ENCODE measurements at regions not wholly inside any gene's neighbourhood (a gene's known extent, or its start where the extent isn't known, plus 50 kb on each side); places are given as distances from the start of the nearest gene placed in this dataset.

DNA sequence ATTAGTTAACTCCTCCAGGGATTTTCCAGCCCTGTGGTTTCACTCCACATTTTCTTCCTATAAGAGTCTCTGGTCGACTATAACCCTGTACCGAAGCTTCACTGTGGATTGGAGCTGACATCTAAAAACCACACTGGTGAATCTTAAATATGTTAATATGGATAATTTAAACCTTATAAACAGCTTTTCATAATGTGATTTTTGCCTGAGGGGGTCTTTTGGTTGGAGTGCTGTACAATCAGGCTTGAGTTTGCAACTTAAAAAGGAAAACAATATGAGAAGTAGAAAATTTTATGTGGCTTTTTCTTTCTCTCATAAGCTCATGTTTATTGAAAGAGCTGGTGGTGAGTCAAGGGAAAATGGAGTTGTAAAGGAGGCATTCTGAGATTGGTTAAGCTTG is 313.7 kb downstream of the VPS13C start:
- no peak for DNase-seq (ENCODE audit: low spot score)

DNA sequence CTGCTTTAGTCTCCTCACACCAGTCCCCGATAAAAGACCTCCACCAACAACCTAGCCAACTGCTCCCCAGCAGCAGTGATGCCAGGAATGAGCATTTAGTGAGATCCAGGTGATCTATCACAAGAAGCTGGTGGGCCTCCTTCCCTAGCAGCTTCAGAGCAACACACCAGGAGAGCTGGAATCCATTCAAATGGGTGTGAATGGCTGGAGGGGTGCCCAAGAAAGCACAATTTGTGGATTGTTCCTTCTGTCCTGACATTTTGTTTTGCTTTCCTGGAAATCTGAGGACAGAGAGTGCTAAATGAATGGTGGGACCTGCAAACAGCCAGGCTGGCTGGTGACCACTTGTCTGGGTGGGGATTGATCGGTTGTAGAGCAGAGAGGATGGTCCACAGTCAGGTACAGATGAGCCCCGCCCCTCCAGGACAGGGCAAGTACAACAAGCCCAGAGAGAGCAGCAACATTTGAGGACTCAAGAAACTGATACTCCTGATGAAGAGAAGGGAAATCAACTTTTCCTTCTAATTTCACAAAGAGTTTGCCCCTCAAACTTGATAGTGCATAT is 316.8 kb downstream of the VPS13C start:
- in situ Hi-C loops (cut with HindIII; ENCODE audit: low sequenced_read_pairs): no loop called here
- no peak for DNase-seq (ENCODE audit: low spot score)

More for the DNA sequence above, 313.7 kb downstream of the VPS13C start:
- in situ Hi-C loops (cut with HindIII; ENCODE audit: low sequenced_read_pairs): no loop called here

DNA sequence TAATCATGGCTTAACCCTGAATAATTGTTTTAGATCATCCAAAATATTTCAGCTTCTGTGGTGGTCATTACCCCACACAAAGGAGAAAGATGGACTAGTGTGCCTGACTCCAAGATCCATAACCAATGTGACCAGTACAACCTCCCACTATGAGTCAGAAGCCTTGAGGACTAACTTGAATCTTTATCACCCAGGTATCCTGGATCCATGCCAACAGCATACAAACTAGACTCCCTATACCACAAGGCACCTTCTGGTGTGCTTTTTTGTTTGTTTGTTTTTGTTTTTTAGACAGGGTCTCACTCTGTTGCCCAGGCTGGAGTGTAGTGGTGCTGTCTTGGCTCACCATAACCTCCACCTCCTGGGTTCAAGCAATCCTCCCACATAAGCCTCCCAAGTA is 317.7 kb downstream of the VPS13C start:
- no peak for DNase-seq (ENCODE audit: low spot score)
- in situ Hi-C loops (cut with HindIII; ENCODE audit: low sequenced_read_pairs): no loop called here

DNA sequence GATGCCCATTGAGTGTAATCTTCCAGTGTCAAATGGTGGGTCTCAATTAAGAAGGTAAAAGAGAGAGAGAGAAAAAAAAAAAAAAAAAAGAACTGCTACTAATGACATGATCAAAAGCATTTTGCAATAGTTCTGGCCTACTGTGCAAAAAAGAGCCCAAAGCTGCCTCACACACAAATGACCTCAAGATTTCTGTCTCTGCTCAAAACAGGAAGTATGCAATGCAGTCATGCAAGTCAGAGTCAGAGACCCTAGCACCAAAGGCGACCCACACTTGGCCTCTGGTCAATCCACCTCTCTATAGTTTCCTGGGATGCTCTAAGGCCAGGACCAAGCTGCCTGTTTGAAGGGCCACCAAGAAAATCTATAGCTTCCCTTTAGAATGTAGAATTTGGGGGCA is 323.5 kb downstream of the VPS13C start:
- in situ Hi-C loops (cut with HindIII; ENCODE audit: low sequenced_read_pairs): no loop called here
- no peak for DNase-seq (ENCODE audit: low spot score)

DNA sequence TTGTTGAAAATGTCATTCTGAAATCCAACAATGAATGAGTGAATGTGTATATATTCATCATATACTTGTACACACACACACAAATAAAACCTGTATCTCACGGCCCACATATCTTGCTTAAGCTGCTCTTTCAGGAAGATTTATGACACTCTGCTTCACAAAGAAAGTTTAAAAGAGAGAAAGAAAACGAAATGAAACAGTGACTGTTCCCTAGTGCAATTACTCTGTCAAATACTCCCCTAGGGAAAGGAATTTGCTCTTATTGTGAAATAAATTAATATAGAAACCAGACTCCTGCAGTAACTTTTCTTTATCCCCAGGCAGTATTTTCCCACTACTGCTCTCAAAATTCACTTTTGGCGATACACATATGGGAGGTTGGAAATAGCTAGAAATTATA is 329.1 kb downstream of the VPS13C start:
- DNase-seq (ENCODE audit: low spot score): no peak
- in situ Hi-C loops (cut with HindIII; ENCODE audit: low sequenced_read_pairs): no loop called here

DNA sequence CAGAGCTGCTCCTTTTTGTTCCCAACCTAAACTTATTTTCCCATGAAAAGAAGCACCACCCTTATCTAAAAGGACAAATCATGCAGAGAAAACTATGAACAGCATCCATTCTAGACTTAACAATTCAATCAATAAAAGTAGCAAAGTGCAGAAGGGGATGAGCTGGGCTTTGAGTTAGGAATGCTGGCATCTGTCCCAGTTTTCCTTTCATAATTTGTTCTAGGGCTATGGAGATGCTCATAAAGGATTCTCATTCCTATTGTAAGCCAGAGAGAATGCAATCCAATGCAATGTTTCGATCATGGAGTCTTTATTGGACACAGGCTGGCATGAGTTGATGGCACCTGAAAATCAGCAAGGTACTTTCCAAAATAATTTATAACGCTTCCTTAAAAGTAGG is 330.6 kb downstream of the VPS13C start:
- no peak for DNase-seq (ENCODE audit: low spot score)
- in situ Hi-C loops (cut with HindIII; ENCODE audit: low sequenced_read_pairs): no loop called here

DNA sequence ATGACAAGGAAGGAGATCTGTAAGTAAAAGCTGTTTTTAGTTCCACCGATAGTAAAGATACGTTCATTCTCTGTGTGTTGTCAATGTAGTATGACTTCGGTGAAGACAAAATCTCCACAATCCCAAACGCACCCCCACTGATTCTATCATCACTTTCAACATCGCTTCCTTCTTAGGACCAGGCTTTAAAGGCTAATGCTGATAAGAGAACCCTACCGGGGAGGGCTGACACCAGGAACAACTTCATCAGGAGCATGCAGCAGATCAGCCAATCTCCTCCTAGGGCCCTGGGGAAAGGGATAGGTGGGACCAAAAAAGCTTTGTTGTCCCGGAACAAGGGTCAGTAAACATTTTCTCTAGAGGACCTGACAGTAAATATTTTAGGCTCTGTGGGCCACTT is 334.1 kb downstream of the VPS13C start:
- in situ Hi-C loops (cut with HindIII; ENCODE audit: low sequenced_read_pairs): no loop called here
- no peak for DNase-seq (ENCODE audit: low spot score)

DNA sequence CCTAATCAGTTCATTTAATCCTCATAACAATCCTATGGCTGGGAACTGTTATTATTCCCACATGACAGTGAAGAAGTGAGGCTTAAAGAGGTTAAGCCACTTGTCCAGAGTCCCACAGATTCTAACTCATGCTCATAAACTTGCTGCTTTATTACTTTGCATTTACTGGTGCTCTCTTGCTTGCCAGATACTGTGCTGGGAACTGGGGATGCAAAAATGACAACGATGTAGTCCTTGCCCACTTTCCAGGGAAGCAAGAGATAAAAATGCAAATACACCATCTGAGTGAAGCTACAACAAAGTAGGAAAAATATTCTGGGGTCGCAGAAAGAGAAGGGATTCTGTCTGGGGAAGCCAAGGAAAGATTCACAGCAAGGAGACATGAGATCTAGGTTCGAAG is 335.0 kb downstream of the VPS13C start:
- in situ Hi-C loops (cut with HindIII; ENCODE audit: low sequenced_read_pairs): no loop called here
- no peak for DNase-seq (ENCODE audit: low spot score)

DNA sequence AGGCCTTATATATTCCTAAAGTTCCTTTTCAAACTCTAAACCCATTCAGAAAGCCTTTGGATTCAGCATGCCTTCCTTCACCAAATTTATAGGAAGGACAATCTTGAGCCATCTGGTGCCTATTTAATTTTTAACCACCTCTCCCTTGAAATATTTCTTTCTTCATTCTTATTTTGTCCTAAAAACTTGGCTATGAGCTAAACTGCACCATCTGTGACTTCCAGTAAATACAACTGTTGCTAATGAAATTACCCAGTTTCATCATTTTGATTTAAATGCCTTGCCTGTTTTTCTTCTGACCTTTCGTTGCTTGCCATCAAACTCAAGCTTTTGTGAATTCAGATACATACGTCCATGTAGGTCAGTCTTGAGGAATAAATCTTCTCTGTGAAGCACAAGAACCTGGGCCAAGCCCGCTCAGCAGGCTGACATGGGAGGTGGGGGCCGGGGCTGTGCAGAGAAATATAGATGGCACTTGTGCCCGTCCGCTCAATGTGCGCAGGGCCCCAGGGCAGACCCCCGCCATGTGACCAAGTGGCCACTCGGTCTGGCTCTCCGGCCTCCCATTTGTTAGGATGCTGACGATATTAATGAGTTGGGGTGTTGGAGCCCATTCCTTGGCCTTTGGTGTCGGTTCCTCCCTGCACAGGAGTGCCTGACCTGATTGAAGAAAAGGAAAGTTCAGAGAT is 335.9 kb downstream of the VPS13C start:
- peak; percentile 12 for DNase-seq (ENCODE audit: low spot score)
- in situ Hi-C loops (cut with HindIII; ENCODE audit: low sequenced_read_pairs): no loop called here

DNA sequence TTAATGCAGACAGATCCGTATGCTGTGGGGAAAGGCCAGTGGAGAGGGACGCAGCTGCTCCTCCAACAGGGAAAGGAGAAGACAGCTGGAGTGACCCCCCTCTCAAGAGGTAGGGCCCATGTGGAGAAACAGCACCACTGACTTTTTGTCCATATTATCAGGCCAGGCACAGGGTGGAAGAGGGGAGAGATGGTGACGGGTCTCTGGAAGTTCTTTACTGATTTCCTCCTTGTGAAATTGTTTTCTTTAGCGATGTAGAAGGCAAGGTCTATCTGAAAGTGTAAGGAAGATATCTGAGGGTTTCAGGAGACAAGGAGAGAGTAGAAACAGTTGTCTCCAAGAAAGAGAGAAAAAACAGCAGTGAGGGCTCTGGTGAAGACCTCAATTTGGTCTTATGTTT is 338.8 kb downstream of the VPS13C start:
- DNase-seq (ENCODE audit: low spot score): no peak
- in situ Hi-C loops (cut with HindIII; ENCODE audit: low sequenced_read_pairs): no loop called here

DNA sequence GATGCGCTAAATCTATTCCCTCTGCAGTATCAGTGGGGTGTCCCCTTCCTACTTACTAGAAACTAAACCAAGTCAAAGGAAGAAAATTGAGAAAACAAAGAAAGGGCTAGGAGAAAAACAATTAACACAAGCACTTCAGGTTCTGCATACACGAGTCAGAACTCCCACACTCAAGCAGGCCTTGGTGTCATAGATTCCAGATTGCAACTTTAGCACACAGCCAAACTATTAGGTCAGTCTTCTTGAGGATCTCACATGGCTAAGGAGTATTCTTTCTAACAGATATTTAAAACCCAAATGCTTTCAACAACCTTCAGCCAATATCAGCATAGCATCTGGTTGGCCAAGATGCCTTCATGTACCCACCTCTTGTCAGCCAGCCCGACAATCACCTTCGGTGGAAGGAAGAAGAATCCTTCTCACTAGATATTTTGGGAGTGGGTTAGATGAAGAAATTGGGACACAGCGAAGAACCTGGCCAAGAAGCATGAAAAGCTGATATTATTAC is 340.0 kb downstream of the VPS13C start:
- DNase-seq (ENCODE audit: low spot score): no peak
- in situ Hi-C loops (cut with HindIII; ENCODE audit: low sequenced_read_pairs): no loop called here

DNA sequence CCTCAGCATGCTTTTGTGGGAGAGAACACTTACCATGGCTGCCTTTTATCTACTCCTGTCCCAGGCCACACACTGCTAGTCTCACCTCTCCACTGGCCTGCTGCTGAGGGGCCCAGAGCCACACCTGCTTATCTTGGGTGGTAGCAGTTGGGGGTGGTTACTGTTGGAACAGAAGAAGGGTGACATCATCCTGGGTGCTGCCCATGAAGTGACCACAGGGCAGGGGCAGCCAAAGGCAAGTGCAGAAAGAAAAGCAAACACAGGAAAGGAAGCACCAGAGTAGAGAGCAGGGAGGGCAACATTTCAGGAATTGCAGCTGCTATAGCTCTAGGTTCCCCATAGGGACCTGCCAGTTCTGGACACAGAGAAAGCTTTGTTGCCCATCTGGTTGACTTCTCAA is 345.2 kb downstream of the VPS13C start:
- no peak for DNase-seq (ENCODE audit: low spot score)
- in situ Hi-C loops (cut with HindIII; ENCODE audit: low sequenced_read_pairs): no loop called here

DNA sequence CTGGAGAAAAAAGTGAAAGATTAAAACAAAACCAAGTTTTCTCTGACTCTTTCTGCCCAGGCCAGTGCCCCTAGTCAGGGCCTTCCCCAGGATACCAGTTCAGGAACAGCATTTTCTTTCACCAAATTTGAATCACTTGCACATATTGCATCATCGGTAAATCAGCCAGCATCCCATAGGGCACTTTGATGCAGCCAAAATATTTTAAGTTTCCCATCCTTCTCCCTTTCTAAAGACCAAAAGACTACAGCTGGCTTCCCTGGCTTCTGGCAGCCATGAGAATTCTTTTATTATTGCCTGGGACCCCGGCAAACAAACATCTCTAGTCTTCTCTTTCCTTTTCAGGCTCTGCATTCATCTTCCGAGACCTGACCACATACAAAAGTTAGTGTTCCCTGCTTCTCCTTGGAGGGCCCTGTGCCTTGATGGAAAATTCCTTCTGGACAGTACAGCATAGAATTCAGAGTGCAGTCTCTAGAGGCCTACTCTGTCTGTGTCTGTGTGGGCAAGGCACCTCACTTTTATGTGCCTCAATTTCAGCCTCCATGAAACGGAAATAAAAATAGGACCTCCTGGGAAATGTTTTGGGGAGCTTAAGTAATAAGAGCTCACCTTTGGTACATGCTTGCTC is 348.0 kb downstream of the VPS13C start:
- in situ Hi-C loops (cut with HindIII; ENCODE audit: low sequenced_read_pairs): no loop called here

DNA sequence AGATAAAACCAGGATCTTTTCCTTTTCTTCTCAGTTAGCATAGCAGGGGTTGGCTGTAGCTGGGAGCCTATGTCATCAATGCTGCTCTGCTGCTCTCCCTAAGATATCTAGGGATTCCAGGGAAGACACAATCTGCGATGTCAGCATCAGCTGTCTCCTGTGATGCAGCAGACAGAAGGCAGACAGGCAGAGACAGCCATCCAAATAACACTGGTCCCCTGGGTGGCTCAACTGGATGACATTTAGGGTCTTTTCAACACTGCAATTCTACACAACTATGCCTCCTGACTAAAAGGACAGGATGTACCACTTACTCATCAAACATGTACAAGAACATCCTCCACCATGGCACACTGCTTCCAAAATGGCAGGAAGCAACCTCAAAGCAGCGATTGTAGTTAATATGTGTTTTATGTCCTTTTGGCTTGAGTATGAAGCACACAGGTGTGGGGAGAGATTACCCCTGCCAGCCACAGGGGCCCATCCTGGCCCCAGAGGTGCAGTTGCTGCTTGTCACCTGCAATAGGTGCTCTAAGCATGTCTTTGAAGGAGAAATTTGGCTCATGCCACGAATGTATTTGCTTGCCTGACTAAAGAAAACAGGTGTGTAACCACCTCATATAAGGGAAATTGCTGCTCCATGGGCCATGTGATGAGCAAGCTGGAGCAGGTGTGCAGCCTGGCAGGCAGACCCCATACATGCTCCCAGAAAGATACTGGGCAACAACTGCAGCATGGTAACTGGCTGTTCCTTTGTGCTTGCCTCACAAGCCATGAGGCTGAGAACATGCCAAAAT is 357.8 kb downstream of the VPS13C start:
- in situ Hi-C loops (cut with HindIII; ENCODE audit: low sequenced_read_pairs): no loop called here
- no peak for DNase-seq (ENCODE audit: low spot score)

More for the DNA sequence above, 348.0 kb downstream of the VPS13C start:
- DNase-seq (ENCODE audit: low spot score): peak; percentile 7

DNA sequence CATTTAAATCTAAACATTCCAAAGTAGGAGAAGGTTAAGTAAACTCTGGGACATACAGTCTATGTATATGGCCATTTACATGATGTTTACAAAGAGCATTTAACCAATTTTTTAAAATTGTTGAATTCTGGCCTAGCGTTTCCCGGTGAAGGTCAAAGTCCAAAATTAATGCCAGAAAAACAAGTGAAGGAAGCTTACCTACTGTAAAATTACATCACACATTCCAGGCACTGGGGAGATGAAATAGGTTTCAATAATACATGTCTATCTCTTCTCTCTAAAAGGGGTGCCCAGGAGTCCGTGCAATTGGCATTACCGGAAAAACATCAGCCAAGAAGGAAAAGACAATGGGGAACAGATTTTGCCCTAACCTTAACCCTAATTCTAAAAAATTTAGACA is 358.8 kb downstream of the VPS13C start:
- DNase-seq (ENCODE audit: low spot score): no peak
- in situ Hi-C loops (cut with HindIII; ENCODE audit: low sequenced_read_pairs): no loop called here

DNA sequence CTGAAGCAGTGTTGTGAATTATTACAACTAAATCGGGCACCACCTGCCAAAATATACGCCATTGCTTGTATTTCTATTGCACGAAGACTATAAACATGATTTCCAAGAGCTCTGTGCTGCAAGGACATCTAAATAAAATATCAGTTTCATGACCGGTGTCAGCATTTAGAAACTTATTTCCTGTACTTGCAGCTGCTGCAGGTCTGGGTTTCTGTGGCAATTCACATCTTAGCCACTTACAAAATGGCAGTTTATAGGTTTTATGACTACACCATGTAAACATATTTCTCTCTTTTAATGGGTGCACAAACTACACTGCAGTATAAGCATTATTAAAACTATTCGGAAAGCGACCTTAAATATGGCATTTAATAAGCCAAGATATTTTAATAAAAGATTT is 359.4 kb downstream of the VPS13C start:
- in situ Hi-C loops (cut with HindIII; ENCODE audit: low sequenced_read_pairs): no loop called here
- no peak for DNase-seq (ENCODE audit: low spot score)

DNA sequence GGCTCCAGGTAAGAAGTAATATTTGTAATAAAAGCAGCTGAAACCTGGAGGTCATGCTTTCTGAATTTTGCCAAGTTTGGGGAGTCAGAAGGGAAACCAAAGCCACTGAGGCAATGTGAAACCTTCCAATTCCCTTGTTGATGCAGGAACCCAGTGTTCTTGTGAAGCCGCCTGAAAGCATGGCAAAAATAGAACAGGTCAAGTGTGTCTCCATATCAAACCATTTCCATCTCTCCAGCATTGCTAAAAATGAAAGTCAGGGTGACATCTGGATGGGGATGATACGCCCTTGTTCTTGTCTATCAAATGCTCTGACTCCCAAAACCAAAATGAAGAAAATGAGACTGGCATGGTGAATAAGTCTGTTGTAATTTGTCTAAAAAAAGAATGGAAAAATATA is 362.5 kb downstream of the VPS13C start:
- DNase-seq (ENCODE audit: low spot score): no peak
- in situ Hi-C loops (cut with HindIII; ENCODE audit: low sequenced_read_pairs): no loop called here

DNA sequence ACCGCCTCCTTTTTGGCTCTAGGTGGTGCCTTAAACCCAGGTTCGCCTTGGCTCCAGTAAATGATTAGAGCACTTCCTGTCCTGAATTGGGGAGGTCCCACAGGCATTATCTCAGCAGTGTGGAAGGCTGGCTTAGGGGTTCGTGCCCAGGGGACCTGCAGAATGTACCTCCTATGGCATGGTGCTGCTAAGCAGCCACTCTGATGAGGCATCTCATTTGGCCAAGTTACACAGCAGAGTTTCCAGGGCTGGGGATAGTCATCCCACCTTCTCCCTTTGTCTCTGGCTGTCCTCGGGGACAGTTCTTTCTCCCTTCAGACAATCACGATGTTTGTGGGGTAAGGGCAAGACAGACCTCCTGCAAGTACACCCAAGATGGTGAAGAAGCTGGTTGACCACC is 371.2 kb downstream of the VPS13C start:
- in situ Hi-C loops (cut with HindIII; ENCODE audit: low sequenced_read_pairs): no loop called here

DNA sequence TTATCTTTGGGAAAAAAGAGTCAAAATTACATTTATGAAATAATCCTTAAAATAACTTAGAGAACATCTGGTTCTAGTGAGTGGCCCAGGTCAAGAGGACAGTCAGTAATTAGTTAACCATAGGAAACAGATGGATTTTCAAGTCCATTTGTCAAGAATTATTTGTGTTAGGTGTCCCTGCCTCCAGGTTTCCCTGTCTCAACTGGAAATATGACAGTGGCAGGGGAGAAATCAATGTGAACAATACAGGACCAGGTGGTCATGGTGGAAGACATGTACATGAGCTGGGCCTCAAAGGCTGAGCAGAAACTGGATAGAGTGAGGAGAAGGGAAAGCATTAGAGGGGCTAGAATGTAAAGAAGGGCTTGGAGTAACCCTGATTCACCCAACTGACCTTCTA is 372.6 kb downstream of the VPS13C start:
- DNase-seq (ENCODE audit: low spot score): no peak
- in situ Hi-C loops (cut with HindIII; ENCODE audit: low sequenced_read_pairs): no loop called here

More for the DNA sequence above, 371.2 kb downstream of the VPS13C start:
- DNase-seq (ENCODE audit: low spot score): no peak

DNA sequence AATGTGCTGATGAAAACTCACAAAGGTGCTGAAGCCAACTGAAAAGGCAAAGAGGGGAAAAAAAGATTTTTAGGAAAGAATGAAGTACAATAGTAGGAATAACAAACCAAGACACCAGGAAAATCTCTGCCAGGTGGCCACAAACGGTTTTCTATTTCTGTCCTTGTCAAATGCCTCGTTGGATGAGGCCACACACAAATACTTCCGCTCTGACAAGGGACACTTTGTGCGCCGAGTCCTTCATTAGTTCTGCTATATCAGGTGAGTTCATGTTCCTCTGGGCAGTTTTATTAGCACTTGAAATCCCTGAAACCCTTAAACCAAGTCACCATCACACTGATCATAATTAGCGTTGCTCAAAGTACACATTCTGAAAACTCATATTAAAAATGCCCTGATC is 373.1 kb downstream of the VPS13C start:
- DNase-seq (ENCODE audit: low spot score): no peak
- in situ Hi-C loops (cut with HindIII; ENCODE audit: low sequenced_read_pairs): no loop called here
